ENCODE measurements at regions not wholly inside any gene's neighbourhood (a gene's known extent, or its start where the extent isn't known, plus 50 kb on each side); places are given as distances from the start of the nearest gene placed in this dataset.
"Not testable (repeated sequence)": the region's sequence is repeated elsewhere in the genome, so short reads cannot be mapped to it uniquely, and the experiment has no call there.

GRCh38 chr9:85880507-85880906, 60.4 kb upstream of the NAA35 start:
- not testable (repeated sequence) for DNase-seq (ENCODE audit: low read depth)

GRCh38 chr9:85884256-85884655, 56.7 kb upstream of the NAA35 start:
- no peak for DNase-seq (ENCODE audit: low read depth)

- no peak for DNase-seq (ENCODE audit: low read depth)
Observed at GRCh38 chr9:85890962-85891361, 50.0 kb upstream of the NAA35 start.

All from activated T-cell treated with anti-CD3 and anti-CD28 coated beads for 24 hours (primary cell).